Gastroesophageal sphincter (tissue), 3 donors: ENCODE measurements at regions not wholly inside any gene's neighbourhood (a gene's known extent, or its start where the extent isn't known, plus 50 kb on each side); places are given as distances from the start of the nearest gene placed in this dataset.

Source experiments
- CTCF ChIP-seq, 4 experiments: fragments of 200-600 bp in 2 of 4; fragments of 450-650 bp in 2 of 4; sonication (generic) in 1 of 4; IDR thresholded peaks; one replicate each; pipeline ENCODE4 v1.5.1; 2017 to 2019; ENCODE audit warnings: antibody characterized with exemption in 4 of 4, mild to moderate bottlenecking in 2 of 4, moderate library complexity in 2 of 4
- EP300 ChIP-seq: sonication (generic); formaldehyde crosslinking; IDR thresholded peaks from one replicate; pipeline ENCODE4 v1.6.1; 2017; ENCODE audit warnings: antibody characterized with exemption, mild to moderate bottlenecking

- TF ChIP-seq EP300 (no peak), CTCF (IDR thresholded peaks at IDR 0.05) (no peak)
Measured at GRCh38 chr6:99148761-99149160, 200.7 kb downstream of the FAXC start.
